HCT116 (cell line): ENCODE measurements at regions not wholly inside any gene's neighbourhood (a gene's known extent, or its start where the extent isn't known, plus 50 kb on each side); places are given as distances from the start of the nearest gene placed in this dataset.

ENCODE experiments used
- ATAC-seq: fragments of 200-7000 bp; cut with Tn5 transposase; 2 replicates; pipeline ENCODE4 v1.9.1; 2020; ENCODE audit warnings: mild to moderate bottlenecking, moderate library complexity
- BruUV-seq: library from RNA; stranded (reverse); fragments of 400-500 nt; replicated peaks from 2 replicates; lab custom pipeline; 2021; lab: Mats Ljungman, UMichigan
- CTCF ChIA-PET: fragments of 300-600 bp; sonication (Branson Sonifier 250); formaldehyde crosslinking; loops from one replicate; lab custom pipeline; 2021; ENCODE audit warnings: antibody characterized with exemption; lab: Charles Lee
- POLR2A ChIA-PET: fragments of 300-600, 350-600 bp; sonication (Branson Sonifier 250); formaldehyde crosslinking; loops from one replicate; lab custom pipeline; 2021; ENCODE audit warnings: antibody characterized with exemption; lab: Charles Lee
- RAD21 ChIA-PET, 2 experiments: fragments of 300-600 bp; sonication (Branson Sonifier 250); formaldehyde crosslinking; loops; one replicate each; lab custom pipeline; 2023; ENCODE audit warnings: low total read pairs in 2 of 2; ENCODE audit not compliant: uncharacterized antibody in 2 of 2, unreplicated experiment in 2 of 2, low non-redundant PET in 1 of 2; lab: Charles Lee
- DNase-seq: peaks from one replicate; pipeline ENCODE4 v3.0.0-alpha.2; 2010; ENCODE audit warnings: low read depth, low spot score
- H2AFZ ChIP-seq: fragments of 200-600 bp; shearing (Covaris generic), sonication (generic); 2 replicates; pipeline ENCODE4 v1.6.1; 2017; ENCODE audit warnings: low read depth, mixed run types, mixed read lengths, antibody characterized with exemption, low read length; ENCODE audit not compliant: poor library complexity, severe bottlenecking
- H3K27ac ChIP-seq: 2 replicates; pipeline ENCODE4 v1.5.1; 2012; ENCODE audit warnings: low read depth, low read length
- H3K27me3 ChIP-seq: fragments of 200-600 bp; sonication (generic); 2 replicates; pipeline ENCODE4 v1.6.1; 2016; ENCODE audit warnings: mixed run types, low read length, mixed read lengths; ENCODE audit not compliant: insufficient read depth
- H3K36me3 ChIP-seq, 2 experiments: fragments of 200-500 bp in 1 of 2; fragments of 200-600 bp in 1 of 2; sonication (Bioruptor generic) in 1 of 2; sonication (generic) in 1 of 2; 2 replicates each; pipeline versions ENCODE4 v1.5.1 to v1.6.1; 2014 to 2016; ENCODE audit warnings: low read length in 2 of 2, inconsistent platforms in 1 of 2, mixed read lengths in 1 of 2, mixed run types in 1 of 2; ENCODE audit not compliant: insufficient read depth in 2 of 2, control insufficient read depth in 1 of 2
- H3K4me1 ChIP-seq, 2 experiments: fragments of 200-600 bp in 1 of 2; sonication (generic) in 1 of 2; 2 replicates each; pipeline versions ENCODE4 v1.5.1 to v1.6.1; 2012 to 2017; ENCODE audit warnings: low read length in 2 of 2, inconsistent platforms in 1 of 2, mild to moderate bottlenecking in 1 of 2, mixed read lengths in 1 of 2, mixed run types in 1 of 2, moderate library complexity in 1 of 2; ENCODE audit not compliant: insufficient read depth in 2 of 2, control insufficient read depth in 1 of 2
- H3K4me2 ChIP-seq: fragments of 200-600 bp; sonication (generic); 2 replicates; pipeline ENCODE4 v1.6.1; 2017; ENCODE audit warnings: mixed run types, low read length, mixed read lengths
- H3K4me3 ChIP-seq, 2 experiments: fragments of 200-600 bp in 1 of 2; sonication (generic) in 1 of 2; replicated peaks in 1 of 2; 2 replicates each; pipeline ENCODE4 v1.5.1; 2011 to 2016; ENCODE audit warnings: low read length in 2 of 2, control low read depth in 1 of 2, low read depth in 1 of 2, mild to moderate bottlenecking in 1 of 2, mixed read lengths in 1 of 2, mixed run types in 1 of 2
- H3K79me2 ChIP-seq: fragments of 200-600 bp; sonication (generic); 2 replicates; pipeline ENCODE4 v1.6.1; 2017; ENCODE audit warnings: mild to moderate bottlenecking, mixed run types, low read length, moderate library complexity, mixed read lengths; ENCODE audit not compliant: insufficient read depth
- H3K9ac ChIP-seq: fragments of 200-600 bp; sonication (generic); 2 replicates; pipeline ENCODE4 v1.6.1; 2016; ENCODE audit warnings: low read length, mixed read lengths
- H3K9me2 ChIP-seq: fragments of 200-600 bp; sonication (generic), shearing (Covaris generic); 2 replicates; pipeline ENCODE4 v1.6.1; 2017; ENCODE audit warnings: mixed run types, mild to moderate bottlenecking, moderate library complexity; ENCODE audit not compliant: insufficient read depth
- H3K9me3 ChIP-seq, 2 experiments: fragments of 200-500 bp in 1 of 2; fragments of 200-600 bp in 1 of 2; sonication (Bioruptor generic) in 1 of 2; sonication (generic) in 1 of 2; 2 replicates each; pipeline ENCODE4 v1.6.1; 2014 to 2017; ENCODE audit warnings: low read length in 2 of 2, mixed read lengths in 2 of 2, inconsistent platforms in 1 of 2, low read depth in 1 of 2, mild to moderate bottlenecking in 1 of 2, mixed run types in 1 of 2, moderate library complexity in 1 of 2; ENCODE audit not compliant: control insufficient read depth in 1 of 2, insufficient read depth in 1 of 2
- H4K20me1 ChIP-seq: fragments of 200-600 bp; sonication (generic), shearing (Covaris generic); 2 replicates; pipeline ENCODE4 v1.6.1; 2017; ENCODE audit warnings: mixed run types, mild to moderate bottlenecking, moderate library complexity; ENCODE audit not compliant: insufficient read depth
- CBX3 ChIP-seq: IDR thresholded peaks from 2 replicates; pipeline ENCODE4 v1.6.1; 2012; ENCODE audit warnings: low read depth
- ELF1 ChIP-seq: IDR thresholded peaks from 2 replicates; pipeline ENCODE4 v1.6.1; 2012; ENCODE audit warnings: low read depth, borderline replicate concordance
- EZH2phosphoT487 ChIP-seq: fragments of 200-600 bp; IDR thresholded peaks from 2 replicates; pipeline ENCODE4 v1.6.1; 2018; ENCODE audit warnings: antibody characterized with exemption, borderline replicate concordance
- FOSL1 ChIP-seq: IDR thresholded peaks from 2 replicates; pipeline ENCODE4 v1.6.1; 2012; ENCODE audit warnings: low read depth
- JUND ChIP-seq: IDR thresholded peaks from 2 replicates; pipeline ENCODE4 v1.6.1; 2012
- RAD21 ChIP-seq: IDR thresholded peaks from 2 replicates; pipeline ENCODE4 v1.6.1; 2012; ENCODE audit warnings: low read depth, mild to moderate bottlenecking
- SIN3A ChIP-seq: IDR thresholded peaks from 2 replicates; pipeline ENCODE4 v1.6.1; 2012; ENCODE audit warnings: low read depth
- SP1 ChIP-seq: IDR thresholded peaks from 2 replicates; pipeline ENCODE4 v1.6.1; 2012; ENCODE audit warnings: low read depth
- SRF ChIP-seq: IDR thresholded peaks from 2 replicates; pipeline ENCODE4 v1.6.1; 2012; ENCODE audit warnings: low read depth
- intact Hi-C: fragments of 100-400 bp; cut with micrococcal nuclease; formaldehyde crosslinking; loops from 2 replicates; pipeline ENCODE4 v1.10.0; 2022
- TF ChIP-seq, protein P1 (sequence below): IDR thresholded peaks from 2 replicates; pipeline ENCODE4 v1.6.1; 2012
- TF ChIP-seq, protein P2 (sequence below): IDR thresholded peaks from 2 replicates; pipeline ENCODE4 v1.6.1; 2012

DNA sequence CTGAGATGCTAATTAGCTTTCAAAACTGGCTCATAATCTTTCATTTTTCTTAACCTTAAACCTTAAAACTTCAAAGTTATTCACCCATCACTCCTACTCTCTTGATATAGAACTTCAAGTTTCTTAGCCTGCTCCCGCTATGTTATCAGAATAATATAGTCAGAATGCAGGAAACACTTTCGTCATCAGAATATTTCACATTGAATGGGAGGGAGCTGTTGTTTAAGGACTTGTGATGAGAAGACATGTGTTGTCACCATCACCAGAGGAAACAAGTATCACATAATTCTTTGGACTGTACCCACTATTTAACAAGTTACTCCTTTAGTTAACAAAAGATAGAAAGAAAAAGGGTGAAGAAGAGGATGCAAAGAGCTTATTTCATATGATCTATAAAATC is 65.0 kb upstream of the FNDC3A start:
- H3K9ac ChIP-seq = no peak overlapping the region
- no peak for TF ChIP-seq FOSL1
- TF ChIP-seq ELF1 = no peak
- TF ChIP-seq JUND = no peak
- TF ChIP-seq SIN3A = no peak
- TF ChIP-seq, protein P1, sequence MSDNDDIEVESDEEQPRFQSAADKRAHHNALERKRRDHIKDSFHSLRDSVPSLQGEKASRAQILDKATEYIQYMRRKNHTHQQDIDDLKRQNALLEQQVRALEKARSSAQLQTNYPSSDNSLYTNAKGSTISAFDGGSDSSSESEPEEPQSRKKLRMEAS = no peak
- TF ChIP-seq, protein P2, sequence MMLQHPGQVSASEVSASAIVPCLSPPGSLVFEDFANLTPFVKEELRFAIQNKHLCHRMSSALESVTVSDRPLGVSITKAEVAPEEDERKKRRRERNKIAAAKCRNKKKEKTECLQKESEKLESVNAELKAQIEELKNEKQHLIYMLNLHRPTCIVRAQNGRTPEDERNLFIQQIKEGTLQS = no peak
- TF ChIP-seq CBX3 = no peak
- no peak for TF ChIP-seq EZH2phosphoT487
- TF ChIP-seq RAD21 = no peak
- TF ChIP-seq, all 23 proteins: peak for 0
- no peak overlapping the region for H3K4me3 ChIP-seq
- no peaks in the 10 kb centered on the region for H3K36me3 ChIP-seq
- H3K27ac ChIP-seq = no peak overlapping the region
- no peaks in the 10 kb centered on the region for H3K9me2 ChIP-seq
- H3K9me3 ChIP-seq = no peaks in the 10 kb centered on the region
- no peaks in the 10 kb centered on the region for H3K79me2 ChIP-seq
- DNase-seq (no peak), ATAC-seq (no peak)
- 0 out of 4 replicates have a peak, but pooled peaks cover 0 to 5% of the 10 kb centered on the region in 2 experiments for H3K4me1 ChIP-seq
- no TSS peak for BruUV-seq
- H3K27me3 ChIP-seq = no peaks in the 10 kb centered on the region
- intact Hi-C loops = no loop called here
- H3K4me2 ChIP-seq = no peak overlapping the region
- no peaks in the 10 kb centered on the region for H4K20me1 ChIP-seq
- ChIA-PET POLR2A (no interaction called here), RAD21 (no interaction called here), CTCF (no interaction called here)
- no peak overlapping the region for H2AFZ ChIP-seq

DNA sequence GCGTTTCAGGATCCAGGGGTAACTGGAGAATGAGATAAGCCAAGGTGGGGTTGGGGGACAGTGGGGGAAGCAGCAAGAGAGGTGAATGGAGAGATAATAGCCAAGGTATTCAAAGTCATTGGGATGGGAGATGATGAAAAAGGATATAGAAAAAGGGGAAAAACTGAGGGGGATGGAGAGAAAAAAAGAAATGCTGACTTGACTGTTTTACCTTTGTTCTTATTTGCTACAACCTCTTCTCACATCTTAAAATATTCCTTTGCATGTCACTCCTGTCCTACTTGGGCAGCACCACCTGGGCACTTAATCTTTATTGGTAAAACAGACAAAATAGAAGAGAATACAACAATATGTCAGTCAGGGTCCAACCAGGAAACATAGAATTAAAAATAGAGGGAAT is 56.0 kb upstream of the FNDC3A start:
- POLR2A ChIA-PET = no interaction called here
- H3K27ac ChIP-seq = no peak overlapping the region
- no peaks in the 10 kb centered on the region for H3K79me2 ChIP-seq
- no peaks in the 10 kb centered on the region for H3K27me3 ChIP-seq
- no peak overlapping the region for H3K9ac ChIP-seq
- CTCF ChIA-PET = no interaction called here
- no TSS peak for BruUV-seq
- no peaks in the 10 kb centered on the region for H3K4me1 ChIP-seq
- DNase-seq = no peak
- H3K4me3 ChIP-seq = no peak overlapping the region
- TF ChIP-seq JUND (no peak), EZH2phosphoT487 (no peak), SRF (no peak), FOSL1 (no peak), SP1 (no peak)
- no peak for ATAC-seq
- H3K9me2 ChIP-seq = no peaks in the 10 kb centered on the region
- intact Hi-C loops = no loop called here
- no peaks in the 10 kb centered on the region for H4K20me1 ChIP-seq
- no peaks in the 10 kb centered on the region for H3K36me3 ChIP-seq
- H2AFZ ChIP-seq = no peak overlapping the region
- H3K4me2 ChIP-seq = no peak overlapping the region
- H3K9me3 ChIP-seq = no peaks in the 10 kb centered on the region
- RAD21 ChIA-PET = no interaction called here
